GM23338 (cell line): ENCODE measurements at regions not wholly inside any gene's neighbourhood (a gene's known extent, or its start where the extent isn't known, plus 50 kb on each side); places are given as distances from the start of the nearest gene placed in this dataset.

Experiments used
- CREB1 ChIP-seq: fragments of 250-450 bp; sonication (Bioruptor Pico); IDR thresholded peaks from 2 replicates; pipeline ENCODE4 v1.5.0; 2020; ENCODE audit warnings: low read depth, mild to moderate bottlenecking, moderate library complexity
- EZH2 ChIP-seq: fragments of 200-600 bp; sonication (generic); IDR thresholded peaks from one replicate; pipeline ENCODE4 v1.8.0; 2017; ENCODE audit warnings: antibody characterized with exemption, mild to moderate bottlenecking, low read depth; ENCODE audit not compliant: unreplicated experiment
- EZH2phosphoT487 ChIP-seq: fragments of 200-600 bp; sonication (generic); IDR thresholded peaks from one replicate; pipeline ENCODE4 v1.8.1; 2018; ENCODE audit warnings: antibody characterized with exemption; ENCODE audit not compliant: unreplicated experiment
- JUNB ChIP-seq: IDR thresholded peaks from one replicate; pipeline ENCODE4 v1.6.1; 2016; ENCODE audit warnings: antibody characterized with exemption; ENCODE audit not compliant: unreplicated experiment
- POLR2AphosphoS5 ChIP-seq: IDR thresholded peaks from 2 replicates; pipeline ENCODE4 v1.6.1; 2016; ENCODE audit warnings: antibody characterized with exemption, low read depth
- ZNF114 ChIP-seq: fragments of 250-450 bp; sonication (Bioruptor Pico); IDR thresholded peaks from 2 replicates; pipeline ENCODE4 v1.5.0; 2020; ENCODE audit warnings: mild to moderate bottlenecking, moderate library complexity
- ZNF331 ChIP-seq: fragments of 250-450 bp; sonication (Bioruptor Pico); IDR thresholded peaks from 2 replicates; pipeline ENCODE4 v1.5.0; 2020; ENCODE audit warnings: low read depth, mild to moderate bottlenecking, moderate library complexity
- TF ChIP-seq, protein P1 (sequence below), 2 experiments: fragments of 200-600 bp in 1 of 2; sonication (generic) in 1 of 2; conservative IDR thresholded peaks; 2 replicates each; pipeline versions ENCODE4 v1.5.1 to v1.6.1; 2016 to 2017; ENCODE audit warnings: antibody characterized with exemption in 2 of 2, low read depth in 2 of 2, mild to moderate bottlenecking in 2 of 2, moderate library complexity in 1 of 2
- TF ChIP-seq, protein P2 (sequence below): IDR thresholded peaks from 2 replicates; pipeline ENCODE4 v1.6.1; 2016; ENCODE audit warnings: antibody characterized with exemption
- TF ChIP-seq, protein P3 (sequence below): IDR thresholded peaks from one replicate; pipeline ENCODE4 v1.6.1; 2018; ENCODE audit warnings: antibody characterized with exemption; ENCODE audit not compliant: unreplicated experiment
- TF ChIP-seq, protein P4 (sequence below): fragments of 250-450 bp; sonication (Bioruptor Pico); IDR thresholded peaks from 2 replicates; pipeline ENCODE4 v1.5.0; 2020; ENCODE audit warnings: mild to moderate bottlenecking, moderate library complexity

DNA sequence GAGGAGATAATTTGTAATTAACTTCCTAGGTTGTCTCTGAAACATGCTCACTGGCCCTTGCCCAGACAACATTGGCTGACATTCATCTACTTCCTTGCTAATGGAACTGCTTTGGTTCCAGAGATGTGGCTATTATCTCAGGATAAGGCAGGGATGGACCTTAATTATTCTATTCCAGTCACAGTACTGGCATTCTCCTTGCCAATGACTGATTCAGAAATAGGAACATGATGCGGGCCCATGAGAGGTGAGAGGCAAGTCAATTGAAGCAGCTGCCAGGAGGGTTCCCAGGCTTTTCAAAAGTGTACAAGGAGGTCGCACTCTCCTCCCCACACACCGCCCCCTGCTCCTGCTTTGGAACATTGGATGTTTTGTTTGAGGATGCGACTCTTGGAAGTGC is 109.6 kb upstream of the DGKB start:
- TF ChIP-seq, protein P1, sequence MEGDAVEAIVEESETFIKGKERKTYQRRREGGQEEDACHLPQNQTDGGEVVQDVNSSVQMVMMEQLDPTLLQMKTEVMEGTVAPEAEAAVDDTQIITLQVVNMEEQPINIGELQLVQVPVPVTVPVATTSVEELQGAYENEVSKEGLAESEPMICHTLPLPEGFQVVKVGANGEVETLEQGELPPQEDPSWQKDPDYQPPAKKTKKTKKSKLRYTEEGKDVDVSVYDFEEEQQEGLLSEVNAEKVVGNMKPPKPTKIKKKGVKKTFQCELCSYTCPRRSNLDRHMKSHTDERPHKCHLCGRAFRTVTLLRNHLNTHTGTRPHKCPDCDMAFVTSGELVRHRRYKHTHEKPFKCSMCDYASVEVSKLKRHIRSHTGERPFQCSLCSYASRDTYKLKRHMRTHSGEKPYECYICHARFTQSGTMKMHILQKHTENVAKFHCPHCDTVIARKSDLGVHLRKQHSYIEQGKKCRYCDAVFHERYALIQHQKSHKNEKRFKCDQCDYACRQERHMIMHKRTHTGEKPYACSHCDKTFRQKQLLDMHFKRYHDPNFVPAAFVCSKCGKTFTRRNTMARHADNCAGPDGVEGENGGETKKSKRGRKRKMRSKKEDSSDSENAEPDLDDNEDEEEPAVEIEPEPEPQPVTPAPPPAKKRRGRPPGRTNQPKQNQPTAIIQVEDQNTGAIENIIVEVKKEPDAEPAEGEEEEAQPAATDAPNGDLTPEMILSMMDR (conservative IDR thresholded peaks at IDR 0.05; ENCODE audit: low read depth in 2 of 2): no peak
- TF ChIP-seq POLR2AphosphoS5: no peak
- TF ChIP-seq, protein P2, sequence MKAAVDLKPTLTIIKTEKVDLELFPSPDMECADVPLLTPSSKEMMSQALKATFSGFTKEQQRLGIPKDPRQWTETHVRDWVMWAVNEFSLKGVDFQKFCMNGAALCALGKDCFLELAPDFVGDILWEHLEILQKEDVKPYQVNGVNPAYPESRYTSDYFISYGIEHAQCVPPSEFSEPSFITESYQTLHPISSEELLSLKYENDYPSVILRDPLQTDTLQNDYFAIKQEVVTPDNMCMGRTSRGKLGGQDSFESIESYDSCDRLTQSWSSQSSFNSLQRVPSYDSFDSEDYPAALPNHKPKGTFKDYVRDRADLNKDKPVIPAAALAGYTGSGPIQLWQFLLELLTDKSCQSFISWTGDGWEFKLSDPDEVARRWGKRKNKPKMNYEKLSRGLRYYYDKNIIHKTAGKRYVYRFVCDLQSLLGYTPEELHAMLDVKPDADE: no peak
- no peak for TF ChIP-seq EZH2
- TF ChIP-seq, protein P3, sequence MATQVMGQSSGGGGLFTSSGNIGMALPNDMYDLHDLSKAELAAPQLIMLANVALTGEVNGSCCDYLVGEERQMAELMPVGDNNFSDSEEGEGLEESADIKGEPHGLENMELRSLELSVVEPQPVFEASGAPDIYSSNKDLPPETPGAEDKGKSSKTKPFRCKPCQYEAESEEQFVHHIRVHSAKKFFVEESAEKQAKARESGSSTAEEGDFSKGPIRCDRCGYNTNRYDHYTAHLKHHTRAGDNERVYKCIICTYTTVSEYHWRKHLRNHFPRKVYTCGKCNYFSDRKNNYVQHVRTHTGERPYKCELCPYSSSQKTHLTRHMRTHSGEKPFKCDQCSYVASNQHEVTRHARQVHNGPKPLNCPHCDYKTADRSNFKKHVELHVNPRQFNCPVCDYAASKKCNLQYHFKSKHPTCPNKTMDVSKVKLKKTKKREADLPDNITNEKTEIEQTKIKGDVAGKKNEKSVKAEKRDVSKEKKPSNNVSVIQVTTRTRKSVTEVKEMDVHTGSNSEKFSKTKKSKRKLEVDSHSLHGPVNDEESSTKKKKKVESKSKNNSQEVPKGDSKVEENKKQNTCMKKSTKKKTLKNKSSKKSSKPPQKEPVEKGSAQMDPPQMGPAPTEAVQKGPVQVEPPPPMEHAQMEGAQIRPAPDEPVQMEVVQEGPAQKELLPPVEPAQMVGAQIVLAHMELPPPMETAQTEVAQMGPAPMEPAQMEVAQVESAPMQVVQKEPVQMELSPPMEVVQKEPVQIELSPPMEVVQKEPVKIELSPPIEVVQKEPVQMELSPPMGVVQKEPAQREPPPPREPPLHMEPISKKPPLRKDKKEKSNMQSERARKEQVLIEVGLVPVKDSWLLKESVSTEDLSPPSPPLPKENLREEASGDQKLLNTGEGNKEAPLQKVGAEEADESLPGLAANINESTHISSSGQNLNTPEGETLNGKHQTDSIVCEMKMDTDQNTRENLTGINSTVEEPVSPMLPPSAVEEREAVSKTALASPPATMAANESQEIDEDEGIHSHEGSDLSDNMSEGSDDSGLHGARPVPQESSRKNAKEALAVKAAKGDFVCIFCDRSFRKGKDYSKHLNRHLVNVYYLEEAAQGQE: no peak
- no peak for TF ChIP-seq EZH2phosphoT487
- TF ChIP-seq, protein P4, sequence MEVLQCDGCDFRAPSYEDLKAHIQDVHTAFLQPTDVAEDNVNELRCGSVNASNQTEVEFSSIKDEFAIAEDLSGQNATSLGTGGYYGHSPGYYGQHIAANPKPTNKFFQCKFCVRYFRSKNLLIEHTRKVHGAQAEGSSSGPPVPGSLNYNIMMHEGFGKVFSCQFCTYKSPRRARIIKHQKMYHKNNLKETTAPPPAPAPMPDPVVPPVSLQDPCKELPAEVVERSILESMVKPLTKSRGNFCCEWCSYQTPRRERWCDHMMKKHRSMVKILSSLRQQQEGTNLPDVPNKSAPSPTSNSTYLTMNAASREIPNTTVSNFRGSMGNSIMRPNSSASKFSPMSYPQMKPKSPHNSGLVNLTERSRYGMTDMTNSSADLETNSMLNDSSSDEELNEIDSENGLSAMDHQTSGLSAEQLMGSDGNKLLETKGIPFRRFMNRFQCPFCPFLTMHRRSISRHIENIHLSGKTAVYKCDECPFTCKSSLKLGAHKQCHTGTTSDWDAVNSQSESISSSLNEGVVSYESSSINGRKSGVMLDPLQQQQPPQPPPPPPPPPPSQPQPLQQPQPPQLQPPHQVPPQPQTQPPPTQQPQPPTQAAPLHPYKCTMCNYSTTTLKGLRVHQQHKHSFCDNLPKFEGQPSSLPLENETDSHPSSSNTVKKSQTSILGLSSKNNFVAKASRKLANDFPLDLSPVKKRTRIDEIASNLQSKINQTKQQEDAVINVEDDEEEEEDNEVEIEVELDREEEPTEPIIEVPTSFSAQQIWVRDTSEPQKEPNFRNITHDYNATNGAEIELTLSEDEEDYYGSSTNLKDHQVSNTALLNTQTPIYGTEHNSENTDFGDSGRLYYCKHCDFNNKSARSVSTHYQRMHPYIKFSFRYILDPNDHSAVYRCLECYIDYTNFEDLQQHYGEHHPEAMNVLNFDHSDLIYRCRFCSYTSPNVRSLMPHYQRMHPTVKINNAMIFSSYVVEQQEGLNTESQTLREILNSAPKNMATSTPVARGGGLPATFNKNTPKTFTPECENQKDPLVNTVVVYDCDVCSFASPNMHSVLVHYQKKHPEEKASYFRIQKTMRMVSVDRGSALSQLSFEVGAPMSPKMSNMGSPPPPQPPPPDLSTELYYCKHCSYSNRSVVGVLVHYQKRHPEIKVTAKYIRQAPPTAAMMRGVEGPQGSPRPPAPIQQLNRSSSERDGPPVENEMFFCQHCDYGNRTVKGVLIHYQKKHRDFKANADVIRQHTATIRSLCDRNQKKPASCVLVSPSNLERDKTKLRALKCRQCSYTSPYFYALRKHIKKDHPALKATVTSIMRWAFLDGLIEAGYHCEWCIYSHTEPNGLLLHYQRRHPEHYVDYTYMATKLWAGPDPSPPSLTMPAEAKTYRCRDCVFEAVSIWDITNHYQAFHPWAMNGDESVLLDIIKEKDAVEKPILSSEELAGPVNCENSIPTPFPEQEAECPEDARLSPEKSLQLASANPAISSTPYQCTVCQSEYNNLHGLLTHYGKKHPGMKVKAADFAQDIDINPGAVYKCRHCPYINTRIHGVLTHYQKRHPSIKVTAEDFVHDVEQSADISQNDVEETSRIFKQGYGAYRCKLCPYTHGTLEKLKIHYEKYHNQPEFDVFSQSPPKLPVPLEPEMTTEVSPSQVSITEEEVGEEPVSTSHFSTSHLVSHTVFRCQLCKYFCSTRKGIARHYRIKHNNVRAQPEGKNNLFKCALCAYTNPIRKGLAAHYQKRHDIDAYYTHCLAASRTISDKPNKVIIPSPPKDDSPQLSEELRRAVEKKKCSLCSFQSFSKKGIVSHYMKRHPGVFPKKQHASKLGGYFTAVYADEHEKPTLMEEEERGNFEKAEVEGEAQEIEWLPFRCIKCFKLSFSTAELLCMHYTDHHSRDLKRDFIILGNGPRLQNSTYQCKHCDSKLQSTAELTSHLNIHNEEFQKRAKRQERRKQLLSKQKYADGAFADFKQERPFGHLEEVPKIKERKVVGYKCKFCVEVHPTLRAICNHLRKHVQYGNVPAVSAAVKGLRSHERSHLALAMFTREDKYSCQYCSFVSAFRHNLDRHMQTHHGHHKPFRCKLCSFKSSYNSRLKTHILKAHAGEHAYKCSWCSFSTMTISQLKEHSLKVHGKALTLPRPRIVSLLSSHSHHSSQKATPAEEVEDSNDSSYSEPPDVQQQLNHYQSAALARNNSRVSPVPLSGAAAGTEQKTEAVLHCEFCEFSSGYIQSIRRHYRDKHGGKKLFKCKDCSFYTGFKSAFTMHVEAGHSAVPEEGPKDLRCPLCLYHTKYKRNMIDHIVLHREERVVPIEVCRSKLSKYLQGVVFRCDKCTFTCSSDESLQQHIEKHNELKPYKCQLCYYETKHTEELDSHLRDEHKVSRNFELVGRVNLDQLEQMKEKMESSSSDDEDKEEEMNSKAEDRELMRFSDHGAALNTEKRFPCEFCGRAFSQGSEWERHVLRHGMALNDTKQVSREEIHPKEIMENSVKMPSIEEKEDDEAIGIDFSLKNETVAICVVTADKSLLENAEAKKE (CRISPR knock-in tag): no peak
- no peak for TF ChIP-seq ZNF331 (CRISPR knock-in tag)
- TF ChIP-seq JUNB: no peak
- no peak for TF ChIP-seq ZNF114 (CRISPR knock-in tag)
- TF ChIP-seq CREB1 (CRISPR knock-in tag): no peak
